HUES48 (cell line): ENCODE measurements at regions not wholly inside any gene's neighbourhood (a gene's known extent, or its start where the extent isn't known, plus 50 kb on each side); places are given as distances from the start of the nearest gene placed in this dataset.

Experiments used
- H3K27ac ChIP-seq: one replicate; pipeline ENCODE4 v1.7.0; 2013; ENCODE audit warnings: low read depth, low read length, inconsistent platforms
- H3K27me3 ChIP-seq: 2 replicates; pipeline ENCODE4 v1.6.1; 2013; ENCODE audit warnings: mild to moderate bottlenecking, low read length; ENCODE audit not compliant: control insufficient read depth, insufficient read depth
- H3K36me3 ChIP-seq: 2 replicates; pipeline ENCODE4 v1.6.1; 2013; ENCODE audit warnings: low read length; ENCODE audit not compliant: control insufficient read depth, insufficient read depth
- H3K4me1 ChIP-seq: 2 replicates; pipeline ENCODE4 v1.6.1; 2013; ENCODE audit warnings: mild to moderate bottlenecking, low read length; ENCODE audit not compliant: control insufficient read depth, insufficient read depth
- H3K4me3 ChIP-seq: 2 replicates; pipeline ENCODE4 v1.5.1; 2013; ENCODE audit warnings: mild to moderate bottlenecking, low read depth, low read length
- H3K9ac ChIP-seq: 2 replicates; pipeline ENCODE4 v1.6.1; 2013; ENCODE audit warnings: mild to moderate bottlenecking, low read depth, low read length, moderate library complexity
- H3K9me3 ChIP-seq: 2 replicates; pipeline ENCODE4 v1.6.1; 2013; ENCODE audit warnings: low read length; ENCODE audit not compliant: control insufficient read depth, insufficient read depth

DNA sequence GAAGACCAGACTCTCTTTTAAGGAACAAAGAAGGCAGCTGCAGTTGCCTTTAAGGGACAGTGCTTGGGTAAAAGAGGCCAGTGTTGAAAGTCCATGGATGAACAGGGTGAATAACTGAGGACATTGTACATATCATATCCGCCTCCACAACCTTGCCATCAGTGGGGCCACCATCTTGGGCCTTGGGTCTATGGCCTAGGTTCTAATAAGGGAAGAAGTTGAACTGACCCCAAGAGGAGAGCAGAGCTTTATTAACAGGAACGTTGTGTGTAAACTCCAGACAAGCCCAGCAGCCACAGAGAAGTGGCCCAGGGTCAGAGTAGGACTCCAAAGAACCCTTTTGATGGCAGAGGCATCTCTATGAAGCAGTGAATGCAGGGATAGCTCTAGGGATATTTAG lies 332.8 kb downstream of the CYP26B1 start:
- H3K4me1 ChIP-seq, result no peaks in the 10 kb centered on the region
- no peaks in the 10 kb centered on the region for H3K36me3 ChIP-seq
- no peak overlapping the region for H3K4me3 ChIP-seq
- no peak overlapping the region for H3K27ac ChIP-seq
- H3K27me3 ChIP-seq, result no peaks in the 10 kb centered on the region
- H3K9ac ChIP-seq, result no peak overlapping the region
- no peaks in the 10 kb centered on the region for H3K9me3 ChIP-seq

DNA sequence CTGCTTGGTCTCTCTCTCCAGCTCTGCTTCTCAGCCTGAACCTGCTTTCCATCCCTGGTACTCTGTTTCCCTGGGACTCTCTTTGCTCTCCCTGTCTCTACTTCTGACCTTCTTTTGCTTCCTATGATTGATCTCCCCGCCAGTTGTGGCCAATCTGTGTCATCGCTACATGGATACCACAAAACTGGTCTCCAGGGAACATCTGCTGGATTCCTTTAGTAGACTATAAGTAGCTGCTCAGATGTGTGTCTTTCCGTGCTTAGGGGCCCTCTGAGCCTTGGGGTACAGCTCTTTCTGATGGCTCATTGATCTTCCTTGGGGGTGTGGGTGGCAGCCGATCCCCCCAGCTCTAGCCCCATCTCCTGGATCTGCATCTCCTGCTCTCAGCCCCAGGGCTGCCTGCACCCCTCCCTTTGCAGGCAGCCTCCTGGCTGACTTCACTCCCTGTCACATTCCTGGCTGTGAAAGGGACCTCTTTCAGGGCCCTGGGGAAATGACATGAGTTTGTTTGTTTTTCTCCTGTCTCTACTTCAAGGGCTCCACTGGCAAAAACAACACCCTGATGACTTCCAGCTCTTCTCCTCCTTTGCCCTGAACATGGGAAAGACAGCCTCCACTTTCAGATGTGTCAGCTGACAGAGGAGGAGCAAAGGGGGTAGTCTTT lies 333.7 kb downstream of the CYP26B1 start:
- Histone ChIP-seq H3K27ac (no peak overlapping the region), H3K36me3 (no peaks in the 10 kb centered on the region), H3K27me3 (no peaks in the 10 kb centered on the region), H3K9ac (no peak overlapping the region), H3K4me3 (no peak overlapping the region), H3K9me3 (no peaks in the 10 kb centered on the region), H3K4me1 (no peaks in the 10 kb centered on the region)

DNA sequence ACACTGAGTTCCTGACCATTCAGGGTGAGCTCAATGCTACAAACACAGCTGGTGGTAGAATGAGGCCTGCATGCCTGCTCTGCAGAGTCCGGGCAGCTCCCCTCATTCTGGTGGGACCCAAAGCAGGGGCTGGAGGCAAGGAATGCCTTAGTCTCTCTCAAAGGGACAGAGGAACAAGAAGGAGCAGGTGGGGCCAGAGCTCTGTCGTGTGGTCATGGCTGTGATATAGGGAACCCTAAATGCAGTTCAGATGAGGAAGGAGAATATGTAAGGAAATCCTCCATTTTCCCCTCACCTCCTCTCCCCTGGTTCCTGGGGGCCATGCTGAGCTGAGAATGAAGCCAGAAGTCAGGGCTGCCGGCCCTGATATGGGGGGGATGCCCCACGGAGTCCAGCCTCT lies 334.3 kb downstream of the CYP26B1 start:
- H3K36me3 ChIP-seq, result no peaks in the 10 kb centered on the region
- H3K9ac ChIP-seq, result no peak overlapping the region
- H3K4me1 ChIP-seq, result no peaks in the 10 kb centered on the region
- no peaks in the 10 kb centered on the region for H3K9me3 ChIP-seq
- no peak overlapping the region for H3K4me3 ChIP-seq
- no peaks in the 10 kb centered on the region for H3K27me3 ChIP-seq
- H3K27ac ChIP-seq, result no peak overlapping the region

DNA sequence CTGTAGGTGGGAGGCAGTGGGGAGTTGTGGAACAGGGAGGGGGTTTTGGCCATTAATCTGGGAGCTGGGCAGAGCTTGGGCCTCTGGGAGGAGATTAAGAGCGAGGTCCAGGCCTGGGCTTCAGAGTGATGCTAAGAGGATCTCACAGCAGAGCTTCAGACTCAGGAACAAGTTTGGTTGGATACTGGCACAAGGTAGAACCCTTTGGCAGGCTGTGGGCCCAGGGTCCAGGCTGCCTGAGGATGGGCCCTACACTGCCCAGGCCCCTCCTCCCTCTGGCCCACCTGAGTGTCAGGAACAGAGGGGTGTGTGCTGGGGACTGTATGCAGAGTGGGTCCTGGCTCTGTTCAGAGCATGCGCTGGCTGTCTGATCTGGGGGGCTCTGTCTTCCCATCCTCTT lies 334.9 kb downstream of the CYP26B1 start:
- Histone ChIP-seq H3K9ac (no peak overlapping the region), H3K27ac (no peak overlapping the region), H3K36me3 (no peaks in the 10 kb centered on the region), H3K4me1 (no peaks in the 10 kb centered on the region), H3K4me3 (no peak overlapping the region), H3K9me3 (no peaks in the 10 kb centered on the region), H3K27me3 (no peaks in the 10 kb centered on the region)

DNA sequence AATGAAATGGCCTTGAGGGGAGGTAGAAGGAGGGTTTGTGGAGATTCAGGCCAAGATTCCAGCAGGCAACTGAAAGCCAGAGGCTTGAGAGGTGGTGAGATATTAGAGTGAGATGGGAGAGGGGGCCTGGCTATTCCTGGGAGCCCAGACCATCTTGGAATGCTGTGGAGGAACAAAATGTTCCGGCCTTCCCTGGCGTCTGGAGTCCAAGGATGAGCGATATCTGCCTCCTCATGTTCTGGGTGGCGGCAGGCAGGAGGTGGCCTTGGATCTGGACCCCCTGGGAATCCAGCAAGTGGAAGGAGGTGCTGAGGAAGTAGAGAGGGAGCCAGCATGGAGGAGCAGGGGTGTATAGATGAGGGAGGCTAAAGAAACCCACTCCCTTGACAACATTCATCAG lies 335.9 kb downstream of the CYP26B1 start:
- H3K9ac ChIP-seq, result no peak overlapping the region
- no peaks in the 10 kb centered on the region for H3K9me3 ChIP-seq
- no peaks in the 10 kb centered on the region for H3K36me3 ChIP-seq
- H3K27ac ChIP-seq, result no peak overlapping the region
- no peaks in the 10 kb centered on the region for H3K27me3 ChIP-seq
- no peak overlapping the region for H3K4me3 ChIP-seq
- no peaks in the 10 kb centered on the region for H3K4me1 ChIP-seq

DNA sequence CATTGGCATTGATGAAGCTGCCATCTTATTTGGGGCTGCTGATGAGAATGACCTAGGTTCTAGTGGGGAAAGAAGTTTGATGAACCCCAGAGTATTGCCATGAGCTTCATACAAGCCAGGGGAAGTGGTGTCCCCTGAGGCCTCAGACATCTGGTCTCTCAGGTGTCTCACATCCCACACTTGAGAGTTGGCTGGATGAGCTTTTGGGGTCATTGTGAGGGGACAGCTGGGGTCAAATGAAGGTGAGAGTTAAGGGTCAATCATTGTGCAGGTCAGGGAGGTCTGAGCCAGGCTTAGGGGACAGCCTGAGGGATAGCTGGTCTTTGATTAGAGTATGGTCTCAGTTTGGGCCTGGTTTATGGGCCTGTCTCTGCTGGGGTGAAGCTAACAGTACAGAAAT lies 336.5 kb downstream of the CYP26B1 start:
- Histone ChIP-seq H3K27me3 (no peaks in the 10 kb centered on the region), H3K4me3 (no peak overlapping the region), H3K9me3 (no peaks in the 10 kb centered on the region), H3K4me1 (no peaks in the 10 kb centered on the region), H3K36me3 (no peaks in the 10 kb centered on the region), H3K9ac (no peak overlapping the region), H3K27ac (no peak overlapping the region)

DNA sequence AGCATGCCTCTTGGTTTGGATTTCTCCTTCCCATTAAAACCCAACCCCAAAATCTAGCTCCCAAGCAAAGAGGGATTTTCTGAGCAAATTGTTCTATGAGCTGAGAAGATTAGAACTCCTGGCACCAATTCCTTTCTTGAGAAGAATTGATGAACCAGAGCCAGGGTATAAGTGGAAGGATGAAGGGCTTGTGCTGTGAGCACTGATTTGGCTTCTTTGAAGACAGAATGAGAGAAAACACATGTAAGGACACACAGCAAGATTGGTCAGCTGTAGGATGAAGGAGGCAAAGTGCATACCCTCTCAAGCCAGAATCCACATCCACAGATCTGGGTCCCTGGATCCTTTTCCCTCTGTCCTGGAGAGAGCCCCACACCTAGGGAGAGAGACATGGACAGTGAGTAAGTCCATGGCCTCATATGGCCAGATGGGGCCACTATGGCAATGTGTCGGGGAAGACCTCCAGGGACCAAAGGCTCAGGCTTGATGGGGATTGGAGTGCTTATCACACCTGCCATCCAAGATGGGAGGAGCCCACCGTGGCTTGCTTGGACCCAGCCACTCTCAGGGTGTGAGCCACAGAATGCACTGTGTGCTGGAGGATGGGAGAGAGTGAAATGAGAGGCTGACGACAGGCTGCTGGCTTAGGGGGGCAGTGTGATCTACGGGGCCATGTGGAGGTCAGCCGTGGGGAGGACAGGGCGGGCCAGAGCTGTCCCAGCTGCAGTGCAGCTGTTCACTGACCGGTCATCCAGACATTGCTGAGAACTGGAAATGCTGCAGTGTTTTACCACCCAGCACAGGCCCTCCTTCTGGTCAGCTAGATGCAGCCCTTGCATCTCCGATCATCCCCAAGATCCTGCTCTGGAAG lies 339.8 kb downstream of the CYP26B1 start:
- no peak overlapping the region for H3K4me3 ChIP-seq
- no peaks in the 10 kb centered on the region for H3K36me3 ChIP-seq
- no peak overlapping the region for H3K9ac ChIP-seq
- H3K27me3 ChIP-seq, result no peaks in the 10 kb centered on the region
- no peaks in the 10 kb centered on the region for H3K9me3 ChIP-seq
- H3K4me1 ChIP-seq, result no peaks in the 10 kb centered on the region
- no peak overlapping the region for H3K27ac ChIP-seq

DNA sequence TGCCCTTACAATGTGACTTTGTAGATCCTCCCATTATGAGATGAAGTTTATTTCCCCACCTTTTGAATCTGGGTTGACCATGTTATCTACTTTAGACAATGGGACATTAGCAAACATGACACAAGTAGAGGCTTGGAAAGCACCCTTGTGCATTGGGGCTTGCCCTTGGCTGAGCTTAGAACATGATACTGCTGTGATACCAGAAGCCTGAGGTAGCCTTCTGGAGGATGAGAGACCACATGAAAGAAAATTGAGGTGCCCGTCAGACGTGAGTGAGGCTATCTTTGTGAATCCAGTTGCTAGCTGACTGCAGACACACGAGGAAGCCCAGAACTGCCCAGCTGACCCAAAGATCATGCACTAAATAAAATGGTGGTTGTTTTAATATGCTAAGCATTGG lies 341.2 kb downstream of the CYP26B1 start:
- H3K4me3 ChIP-seq, result no peak overlapping the region
- H3K9ac ChIP-seq, result no peak overlapping the region
- H3K4me1 ChIP-seq, result no peaks in the 10 kb centered on the region
- no peaks in the 10 kb centered on the region for H3K27me3 ChIP-seq
- no peaks in the 10 kb centered on the region for H3K36me3 ChIP-seq
- no peaks in the 10 kb centered on the region for H3K9me3 ChIP-seq
- H3K27ac ChIP-seq, result no peak overlapping the region

DNA sequence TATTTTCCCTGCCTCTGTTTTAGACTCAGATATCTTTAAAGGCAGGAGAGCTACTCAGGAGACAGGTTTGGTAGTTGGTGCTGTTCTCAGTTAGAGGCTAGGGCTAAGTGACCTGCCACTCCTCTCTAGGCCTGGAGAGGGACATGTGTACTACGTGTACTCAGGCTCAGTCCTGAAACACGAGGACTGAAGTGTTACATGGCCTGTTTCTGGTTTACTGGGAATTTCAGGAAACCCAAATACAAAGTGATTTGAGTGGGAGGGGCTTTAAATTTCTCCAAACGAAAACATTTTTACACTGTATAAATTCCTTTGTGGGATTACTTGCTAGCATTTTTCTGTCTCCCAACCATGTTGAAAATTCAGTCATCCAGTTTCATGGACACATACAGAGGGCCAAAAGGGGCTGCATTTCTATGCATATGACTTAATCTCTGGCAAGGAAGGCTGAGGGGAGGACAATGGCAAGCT lies 343.3 kb downstream of the CYP26B1 start:
- Histone ChIP-seq H3K27me3 (no peaks in the 10 kb centered on the region), H3K9me3 (no peaks in the 10 kb centered on the region), H3K4me3 (no peak overlapping the region), H3K9ac (no peak overlapping the region), H3K4me1 (no peaks in the 10 kb centered on the region), H3K27ac (no peak overlapping the region), H3K36me3 (no peaks in the 10 kb centered on the region)

DNA sequence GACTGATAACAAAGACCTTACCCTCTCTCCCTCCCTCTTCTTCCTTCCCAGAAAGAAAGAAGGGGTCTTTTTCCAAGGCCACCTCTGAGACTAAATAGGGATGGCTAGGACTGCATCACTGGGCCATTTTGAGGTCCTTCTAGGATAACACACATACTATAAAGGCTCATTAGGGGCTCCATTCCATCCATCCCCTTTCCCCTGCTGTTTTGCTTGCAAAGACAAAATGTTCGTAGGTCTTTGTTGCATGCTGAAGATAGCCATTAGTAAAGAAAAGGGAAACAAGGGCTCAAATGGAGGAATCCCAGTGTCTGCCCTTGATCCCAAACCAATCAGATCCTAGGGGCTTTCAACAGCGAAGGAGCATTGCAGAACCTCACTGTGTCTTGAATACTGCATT lies 344.3 kb downstream of the CYP26B1 start:
- H3K9me3 ChIP-seq, result no peaks in the 10 kb centered on the region
- no peak overlapping the region for H3K9ac ChIP-seq
- no peaks in the 10 kb centered on the region for H3K36me3 ChIP-seq
- H3K27ac ChIP-seq, result no peak overlapping the region
- no peaks in the 10 kb centered on the region for H3K27me3 ChIP-seq
- no peak overlapping the region for H3K4me3 ChIP-seq
- no peaks in the 10 kb centered on the region for H3K4me1 ChIP-seq

DNA sequence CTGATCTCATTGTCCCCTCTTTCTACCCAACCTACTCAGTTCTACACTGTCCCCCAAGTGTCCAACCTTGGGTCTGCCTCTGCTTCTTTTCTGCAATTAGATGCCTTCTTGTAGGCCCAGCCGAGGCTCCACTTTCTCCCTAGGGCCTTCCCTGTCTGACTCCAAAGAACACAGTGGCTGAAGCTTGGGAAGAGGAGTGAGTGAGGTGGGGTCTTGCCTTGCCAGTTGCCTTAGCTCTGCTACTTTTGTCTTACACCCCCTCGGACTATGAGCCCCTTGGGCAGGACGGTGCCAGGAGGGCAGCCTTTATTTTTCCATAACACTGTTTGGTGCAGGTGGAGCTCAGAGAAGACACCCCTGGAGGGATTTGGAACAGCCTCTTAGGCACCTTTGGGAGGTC lies 345.1 kb downstream of the CYP26B1 start:
- Histone ChIP-seq H3K4me1 (no peaks in the 10 kb centered on the region), H3K9ac (no peak overlapping the region), H3K9me3 (no peaks in the 10 kb centered on the region), H3K36me3 (no peaks in the 10 kb centered on the region), H3K4me3 (no peak overlapping the region), H3K27ac (no peak overlapping the region), H3K27me3 (no peaks in the 10 kb centered on the region)
